DND-41 (cell line): ENCODE measurements at regions not wholly inside any gene's neighbourhood (a gene's known extent, or its start where the extent isn't known, plus 50 kb on each side); places are given as distances from the start of the nearest gene placed in this dataset.

ENCODE experiments used
- ATAC-seq: fragments of 200-7000 bp; cut with Tn5 transposase; 3 replicates; pipeline ENCODE4 v1.9.1; 2021; ENCODE audit warnings: low read depth; ENCODE audit not compliant: insufficient read depth
- DNase-seq: peaks from one replicate; pipeline ENCODE4 v3.0.0-alpha.2; 2020
- H2AFZ ChIP-seq: 2 replicates; pipeline ENCODE4 v1.6.0; 2012; ENCODE audit warnings: low read depth, low read length
- H3K27ac ChIP-seq: 2 replicates; pipeline ENCODE4 v1.5.1; 2012; ENCODE audit warnings: low read length, inconsistent platforms
- H3K27me3 ChIP-seq: fragments of 200-600 bp; sonication (generic); 2 replicates; pipeline ENCODE4 v1.6.0; 2012; ENCODE audit warnings: low read length, mild to moderate bottlenecking, inconsistent platforms; ENCODE audit not compliant: insufficient read depth, poor library complexity
- H3K36me3 ChIP-seq: 2 replicates; pipeline ENCODE4 v1.5.1; 2012; ENCODE audit warnings: low read length, inconsistent platforms; ENCODE audit not compliant: insufficient read depth
- H3K4me1 ChIP-seq: 2 replicates; pipeline ENCODE4 v1.5.1; 2012; ENCODE audit warnings: mild to moderate bottlenecking, low read length; ENCODE audit not compliant: insufficient read depth
- H3K4me2 ChIP-seq: 2 replicates; pipeline ENCODE4 v1.6.0; 2012; ENCODE audit warnings: mild to moderate bottlenecking, moderate library complexity, low read length, inconsistent platforms; ENCODE audit not compliant: insufficient read depth
- H3K4me3 ChIP-seq, 2 experiments: fragments of 200-600 bp in 1 of 2; shearing (Covaris generic) in 1 of 2; 2 replicates each; pipeline ENCODE4 v1.5.1; 2012 to 2016; ENCODE audit warnings: inconsistent platforms in 2 of 2, low read length in 2 of 2, mild to moderate bottlenecking in 2 of 2, low read depth in 1 of 2, moderate library complexity in 1 of 2
- H3K79me2 ChIP-seq: 2 replicates; pipeline ENCODE4 v1.6.0; 2012; ENCODE audit warnings: low read length, inconsistent platforms; ENCODE audit not compliant: insufficient read depth
- H3K9ac ChIP-seq: 2 replicates; pipeline ENCODE4 v1.6.0; 2012; ENCODE audit warnings: low read depth, mild to moderate bottlenecking, inconsistent platforms, low read length, moderate library complexity
- H3K9me3 ChIP-seq: 2 replicates; pipeline ENCODE4 v1.5.1; 2012; ENCODE audit warnings: low read length, moderate library complexity, mild to moderate bottlenecking, inconsistent platforms; ENCODE audit not compliant: insufficient read depth, severe bottlenecking
- H4K20me1 ChIP-seq: 2 replicates; pipeline ENCODE4 v1.6.0; 2012; ENCODE audit warnings: low read length; ENCODE audit not compliant: insufficient read depth
- CTCF ChIP-seq: IDR thresholded peaks from 2 replicates; pipeline ENCODE4 v1.5.1; 2012; ENCODE audit warnings: borderline replicate concordance, low read length, moderate library complexity, mild to moderate bottlenecking; ENCODE audit not compliant: poor library complexity, severe bottlenecking; ENCODE audit errors: extremely low read depth
- EZH2 ChIP-seq: IDR thresholded peaks from 3 replicates; pipeline ENCODE4 v1.6.1; 2012; ENCODE audit warnings: borderline replicate concordance, low read depth, mild to moderate bottlenecking, moderate library complexity, low read length, inconsistent platforms; ENCODE audit not compliant: severe bottlenecking

- Histone ChIP-seq H4K20me1 (no peaks in the 10 kb centered on the region), H3K9ac (no peak overlapping the region), H2AFZ (no peak overlapping the region), H3K4me2 (no peak overlapping the region), H3K36me3 (no peaks in the 10 kb centered on the region), H3K27me3 (peaks cover 4% of the 10 kb centered on the region), H3K27ac (no peak overlapping the region), H3K79me2 (no peaks in the 10 kb centered on the region), H3K4me3 (no peak overlapping the region), H3K4me1 (no peaks in the 10 kb centered on the region), H3K9me3 (no peaks in the 10 kb centered on the region)
- TF ChIP-seq EZH2, result no peak
- TF ChIP-seq CTCF, result no peak
- ATAC-seq (no peak), DNase-seq (no peak)
Measured at GRCh38 chr11:16558494-16558893, 180.0 kb upstream of the C11orf58 start.

- peaks cover 4% of the 10 kb centered on the region for H3K27me3 ChIP-seq
- H3K4me3 ChIP-seq, result no peak overlapping the region
- H3K36me3 ChIP-seq, result no peaks in the 10 kb centered on the region
- DNase-seq, result no peak
- H4K20me1 ChIP-seq, result no peaks in the 10 kb centered on the region
- H2AFZ ChIP-seq, result no peak overlapping the region
- H3K9ac ChIP-seq, result no peak overlapping the region
- no peaks in the 10 kb centered on the region for H3K4me1 ChIP-seq
- no peak overlapping the region for H3K27ac ChIP-seq
- no peak overlapping the region for H3K4me2 ChIP-seq
- no peak for TF ChIP-seq CTCF
- TF ChIP-seq EZH2, result no peak
- no peak for ATAC-seq
- H3K9me3 ChIP-seq, result no peaks in the 10 kb centered on the region
- no peaks in the 10 kb centered on the region for H3K79me2 ChIP-seq
Measured at GRCh38 chr11:16555956-16556355, 182.5 kb upstream of the C11orf58 start.

- Histone ChIP-seq H3K4me1 (no peaks in the 10 kb centered on the region), H3K9me3 (no peaks in the 10 kb centered on the region), H3K27ac (no peak overlapping the region), H3K9ac (no peak overlapping the region), H3K4me3 (no peak overlapping the region), H3K4me2 (no peak overlapping the region), H3K36me3 (no peaks in the 10 kb centered on the region), H4K20me1 (no peaks in the 10 kb centered on the region), H3K79me2 (no peaks in the 10 kb centered on the region), H3K27me3 (peaks cover 4% of the 10 kb centered on the region), H2AFZ (no peak overlapping the region)
- ATAC-seq, result no peak
- DNase-seq, result no peak
- TF ChIP-seq CTCF (no peak), EZH2 (no peak)
Measured at GRCh38 chr11:16554361-16554760, 184.1 kb upstream of the C11orf58 start.

GRCh38 chr11:16547879-16548278 lies 190.6 kb upstream of the C11orf58 start:
- Histone ChIP-seq H3K9ac (no peak overlapping the region), H3K4me3 (no peak overlapping the region), H2AFZ (no peak overlapping the region), H3K27me3 (no peaks in the 10 kb centered on the region), H3K9me3 (no peaks in the 10 kb centered on the region), H4K20me1 (no peaks in the 10 kb centered on the region), H3K79me2 (no peaks in the 10 kb centered on the region), H3K4me1 (no peaks in the 10 kb centered on the region), H3K27ac (no peak overlapping the region), H3K4me2 (no peak overlapping the region), H3K36me3 (no peaks in the 10 kb centered on the region)
- ATAC-seq, result no peak
- no peak for DNase-seq
- TF ChIP-seq CTCF, result no peak
- TF ChIP-seq EZH2, result no peak
